ENCODE measurements at regions not wholly inside any gene's neighbourhood (a gene's known extent, or its start where the extent isn't known, plus 50 kb on each side); places are given as distances from the start of the nearest gene placed in this dataset.

- TF ChIP-seq, protein P1, sequence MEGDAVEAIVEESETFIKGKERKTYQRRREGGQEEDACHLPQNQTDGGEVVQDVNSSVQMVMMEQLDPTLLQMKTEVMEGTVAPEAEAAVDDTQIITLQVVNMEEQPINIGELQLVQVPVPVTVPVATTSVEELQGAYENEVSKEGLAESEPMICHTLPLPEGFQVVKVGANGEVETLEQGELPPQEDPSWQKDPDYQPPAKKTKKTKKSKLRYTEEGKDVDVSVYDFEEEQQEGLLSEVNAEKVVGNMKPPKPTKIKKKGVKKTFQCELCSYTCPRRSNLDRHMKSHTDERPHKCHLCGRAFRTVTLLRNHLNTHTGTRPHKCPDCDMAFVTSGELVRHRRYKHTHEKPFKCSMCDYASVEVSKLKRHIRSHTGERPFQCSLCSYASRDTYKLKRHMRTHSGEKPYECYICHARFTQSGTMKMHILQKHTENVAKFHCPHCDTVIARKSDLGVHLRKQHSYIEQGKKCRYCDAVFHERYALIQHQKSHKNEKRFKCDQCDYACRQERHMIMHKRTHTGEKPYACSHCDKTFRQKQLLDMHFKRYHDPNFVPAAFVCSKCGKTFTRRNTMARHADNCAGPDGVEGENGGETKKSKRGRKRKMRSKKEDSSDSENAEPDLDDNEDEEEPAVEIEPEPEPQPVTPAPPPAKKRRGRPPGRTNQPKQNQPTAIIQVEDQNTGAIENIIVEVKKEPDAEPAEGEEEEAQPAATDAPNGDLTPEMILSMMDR (conservative IDR thresholded peaks at IDR 0.05; ENCODE audit: low read length), result no peak
- no peak for TF ChIP-seq EZH2phosphoT487 (IDR thresholded peaks at IDR 0.05; ENCODE audit: borderline replicate concordance, low read depth, low read length)
These were observed 1074.3 kb upstream of the SLC10A2 start for GRCh38 chr13:104140552-104140951.

Data from OCI-LY7 (cell line).